SJSA1 (cell line): ENCODE measurements at regions not wholly inside any gene's neighbourhood (a gene's known extent, or its start where the extent isn't known, plus 50 kb on each side); places are given as distances from the start of the nearest gene placed in this dataset.
"Not testable (repeated sequence)": the region's sequence is repeated elsewhere in the genome, so short reads cannot be mapped to it uniquely, and the experiment has no call there.

Experiments
- DNase-seq, 2 experiments: peaks; one replicate each; pipeline ENCODE4 v3.0.0-alpha.2; 2015 to 2020; ENCODE audit warnings: low spot score in 2 of 2, low read depth in 1 of 2
- H3K27ac ChIP-seq: fragments of 250-450 bp; sonication (Bioruptor Pico); 2 replicates; pipeline ENCODE4 v1.5.1; 2020; ENCODE audit warnings: mild to moderate bottlenecking, moderate library complexity
- H3K27me3 ChIP-seq: fragments of 250-450 bp; sonication (Bioruptor Pico); replicated peaks from 2 replicates; pipeline ENCODE4 v1.5.1; 2020; ENCODE audit warnings: mild to moderate bottlenecking, moderate library complexity
- H3K36me3 ChIP-seq: fragments of 250-450 bp; sonication (Bioruptor Pico); 2 replicates; pipeline ENCODE4 v1.5.1; 2020; ENCODE audit warnings: mild to moderate bottlenecking
- H3K4me1 ChIP-seq: fragments of 250-450 bp; sonication (Bioruptor Pico); replicated peaks from 2 replicates; pipeline ENCODE4 v1.6.1; 2021; ENCODE audit warnings: mild to moderate bottlenecking
- H3K4me3 ChIP-seq: fragments of 250-450 bp; sonication (Bioruptor Pico); 2 replicates; pipeline ENCODE4 v1.5.1; 2020; ENCODE audit warnings: mild to moderate bottlenecking
- H3K9me3 ChIP-seq: fragments of 250-450 bp; sonication (Bioruptor Pico); replicated peaks from 2 replicates; pipeline ENCODE4 v1.5.1; 2020; ENCODE audit warnings: mild to moderate bottlenecking

- no peaks in the 10 kb centered on the region for H3K36me3 ChIP-seq
- H3K9me3 ChIP-seq = peaks cover 3% of the 10 kb centered on the region; the same call in 1 of the 2 replicates
- peak overlapping the region; percentile 74 for H3K27ac ChIP-seq
- H3K4me3 ChIP-seq = no peak overlapping the region
- H3K4me1 ChIP-seq = peaks cover 45% of the 10 kb centered on the region
- H3K27me3 ChIP-seq = no peaks in the 10 kb centered on the region
- no peak for DNase-seq
Measured at GRCh38 chr6:3913958-3914337, 64.8 kb downstream of the FAM50B start.

GRCh38 chr6:3915076-3915791, 66.1 kb downstream of the FAM50B start:
- Histone ChIP-seq H3K36me3 (no peaks in the 10 kb centered on the region), H3K4me1 (peaks cover 41% of the 10 kb centered on the region), H3K27me3 (no peaks in the 10 kb centered on the region), H3K27ac (no peak overlapping the region), H3K4me3 (no peak overlapping the region), H3K9me3 (peaks cover 3% of the 10 kb centered on the region; the same call in 1 of the 2 replicates)
- DNase-seq = no peak

GRCh38 chr6:3916211-3916610, 67.0 kb downstream of the FAM50B start:
- no peak for DNase-seq

GRCh38 chr6:3916749-3917148, 67.6 kb downstream of the FAM50B start:
- not testable (repeated sequence) for H3K27ac ChIP-seq, H3K36me3 ChIP-seq, H3K9me3 ChIP-seq, DNase-seq, H3K4me3 ChIP-seq, H3K27me3 ChIP-seq
- peaks cover 26% of the 10 kb centered on the region for H3K4me1 ChIP-seq

More at GRCh38 chr6:3916211-3916610, 67.0 kb downstream of the FAM50B start:
- Histone ChIP-seq H3K27me3 (no peaks in the 10 kb centered on the region), H3K9me3 (peaks cover 3% of the 10 kb centered on the region; the same call in 1 of the 2 replicates), H3K36me3 (no peaks in the 10 kb centered on the region), H3K4me3 (no peak overlapping the region), H3K4me1 (peaks cover 32% of the 10 kb centered on the region), H3K27ac (no peak overlapping the region)

GRCh38 chr6:3918469-3918868, 69.3 kb downstream of the FAM50B start:
- Histone ChIP-seq H3K27ac (no peak overlapping the region), H3K9me3 (peaks cover 3% of the 10 kb centered on the region; the same call in 1 of the 2 replicates), H3K4me3 (no peak overlapping the region), H3K36me3 (no peaks in the 10 kb centered on the region), H3K27me3 (no peaks in the 10 kb centered on the region), H3K4me1 (peaks cover 9% of the 10 kb centered on the region)
- DNase-seq = no peak

GRCh38 chr6:3919130-3919628, 70.0 kb downstream of the FAM50B start:
- Histone ChIP-seq H3K27ac (no peak overlapping the region), H3K4me1 (peaks cover 2% of the 10 kb centered on the region), H3K4me3 (no peak overlapping the region), H3K9me3 (peaks cover 3% of the 10 kb centered on the region; the same call in 1 of the 2 replicates), H3K36me3 (no peaks in the 10 kb centered on the region), H3K27me3 (no peaks in the 10 kb centered on the region)
- no peak for DNase-seq

- Histone ChIP-seq H3K4me1 (no peaks in the 10 kb centered on the region), H3K4me3 (no peak overlapping the region), H3K9me3 (peaks cover 3% of the 10 kb centered on the region; the same call in 1 of the 2 replicates), H3K36me3 (no peaks in the 10 kb centered on the region), H3K27me3 (no peaks in the 10 kb centered on the region), H3K27ac (no peak overlapping the region)
- DNase-seq = no peak
Measured at GRCh38 chr6:3919849-3920248, 70.7 kb downstream of the FAM50B start.

- no peaks in the 10 kb centered on the region for H3K27me3 ChIP-seq
- DNase-seq = no peak
- peaks cover 3% of the 10 kb centered on the region; the same call in 1 of the 2 replicates for H3K9me3 ChIP-seq
- no peak overlapping the region for H3K4me3 ChIP-seq
- H3K4me1 ChIP-seq = no peaks in the 10 kb centered on the region
- no peaks in the 10 kb centered on the region for H3K36me3 ChIP-seq
- H3K27ac ChIP-seq = no peak overlapping the region
Measured at GRCh38 chr6:3920321-3920720, 71.1 kb downstream of the FAM50B start.

- Histone ChIP-seq H3K36me3 (no peaks in the 10 kb centered on the region), H3K9me3 (peaks cover 3% of the 10 kb centered on the region; the same call in 1 of the 2 replicates), H3K27me3 (no peaks in the 10 kb centered on the region), H3K4me1 (no peaks in the 10 kb centered on the region), H3K27ac (no peak overlapping the region), H3K4me3 (no peak overlapping the region)
- no peak for DNase-seq
Measured at GRCh38 chr6:3921663-3922062, 72.5 kb downstream of the FAM50B start.

- H3K4me1 ChIP-seq, H3K27ac ChIP-seq, DNase-seq, H3K9me3 ChIP-seq, H3K27me3 ChIP-seq, H3K4me3 ChIP-seq, H3K36me3 ChIP-seq: not testable (repeated sequence)
Measured at GRCh38 chr6:3922619-3923018, 73.4 kb downstream of the FAM50B start.

- not testable (repeated sequence) for H3K36me3 ChIP-seq, H3K9me3 ChIP-seq, H3K27ac ChIP-seq, H3K4me1 ChIP-seq, H3K4me3 ChIP-seq, DNase-seq, H3K27me3 ChIP-seq
Measured at GRCh38 chr6:3925223-3926149, 76.3 kb downstream of the FAM50B start.

- Histone ChIP-seq H3K4me3 (no peak overlapping the region), H3K36me3 (no peaks in the 10 kb centered on the region), H3K4me1 (peaks cover 5% of the 10 kb centered on the region; the same call in 1 of the 2 replicates), H3K27me3 (no peaks in the 10 kb centered on the region), H3K9me3 (no peaks in the 10 kb centered on the region), H3K27ac (no peak overlapping the region)
- DNase-seq = no peak
Measured at GRCh38 chr6:3926150-3926482, 76.9 kb downstream of the FAM50B start.

- H3K27me3 ChIP-seq = no peaks in the 10 kb centered on the region
- H3K4me1 ChIP-seq = peaks cover 9% of the 10 kb centered on the region; the same call in 1 of the 2 replicates
- no peak overlapping the region for H3K27ac ChIP-seq
- no peak for DNase-seq
- H3K4me3 ChIP-seq = no peak overlapping the region
- H3K36me3 ChIP-seq = no peaks in the 10 kb centered on the region
- H3K9me3 ChIP-seq = no peaks in the 10 kb centered on the region
Measured at GRCh38 chr6:3928111-3928510, 78.9 kb downstream of the FAM50B start.

GRCh38 chr6:3929281-3929798, 80.2 kb downstream of the FAM50B start:
- no peak overlapping the region for H3K4me3 ChIP-seq
- H3K9me3 ChIP-seq = no peaks in the 10 kb centered on the region
- H3K27me3 ChIP-seq = no peaks in the 10 kb centered on the region
- no peak for DNase-seq
- H3K36me3 ChIP-seq = no peaks in the 10 kb centered on the region
- peaks cover 12% of the 10 kb centered on the region; the same call in 1 of the 2 replicates for H3K4me1 ChIP-seq
- no peak overlapping the region for H3K27ac ChIP-seq
